ENCODE measurements at regions not wholly inside any gene's neighbourhood (a gene's known extent, or its start where the extent isn't known, plus 50 kb on each side); places are given as distances from the start of the nearest gene placed in this dataset.

GRCh38 chr18:49693717-49694005 is 119.7 kb downstream of the ACAA2 start:
- TF ChIP-seq MAX (IDR thresholded peaks at IDR 0.05): no peak
- no peak for TF ChIP-seq CTCF (IDR thresholded peaks at IDR 0.05; ENCODE audit: low read depth, low read length, missing input control)
- no peak for TF ChIP-seq YY1 (IDR thresholded peaks at IDR 0.05)
- no peak for TF ChIP-seq REST (IDR thresholded peaks at IDR 0.05)
- no peak for TF ChIP-seq TAF1 (conservative IDR thresholded peaks at IDR 0.05)
- no peak for TF ChIP-seq SP1 (IDR thresholded peaks at IDR 0.05)
- TF ChIP-seq ZBTB33 (IDR thresholded peaks at IDR 0.05): no peak
- no peak for TF ChIP-seq ATF3 (IDR thresholded peaks at IDR 0.05)
- TF ChIP-seq RXRA (IDR thresholded peaks at IDR 0.05): no peak
- no peak for TF ChIP-seq HNF4G (IDR thresholded peaks at IDR 0.05)
- TF ChIP-seq JUND (IDR thresholded peaks at IDR 0.05): no peak
- no peak for TF ChIP-seq RAD21 (IDR thresholded peaks at IDR 0.05)
- TF ChIP-seq FOXA1 (IDR thresholded peaks at IDR 0.05): no peak
